Hepatocyte (in vitro differentiated cells): ENCODE measurements at regions not wholly inside any gene's neighbourhood (a gene's known extent, or its start where the extent isn't known, plus 50 kb on each side); places are given as distances from the start of the nearest gene placed in this dataset.

Source experiments
- DNase-seq: peaks from one replicate; pipeline ENCODE4 v3.0.0-alpha.2; 2016; ENCODE audit warnings: low spot score
- H2AFZ ChIP-seq: fragments of 200-600 bp; sonication (generic); 2 replicates; pipeline ENCODE4 v1.6.0; 2016; ENCODE audit warnings: antibody characterized with exemption, mild to moderate bottlenecking
- H3K27ac ChIP-seq: fragments of 200-600 bp; sonication (generic); 2 replicates; pipeline ENCODE4 v1.5.1; 2016; ENCODE audit warnings: mild to moderate bottlenecking
- H3K27me3 ChIP-seq: fragments of 200-600 bp; sonication (generic); 2 replicates; pipeline ENCODE4 v1.6.1; 2016
- H3K36me3 ChIP-seq: fragments of 200-600 bp; sonication (generic); replicated peaks from 2 replicates; pipeline ENCODE4 v1.5.1; 2016; ENCODE audit warnings: low read depth; ENCODE audit not compliant: insufficient read depth
- H3K4me1 ChIP-seq: fragments of 200-600 bp; sonication (generic); 2 replicates; pipeline ENCODE4 v1.5.1; 2016; ENCODE audit warnings: mild to moderate bottlenecking, moderate library complexity; ENCODE audit not compliant: insufficient read depth
- H3K4me2 ChIP-seq: fragments of 200-600 bp; sonication (generic); 2 replicates; pipeline ENCODE4 v1.6.0; 2016
- H3K4me3 ChIP-seq: fragments of 200-600 bp; sonication (generic); 2 replicates; pipeline ENCODE4 v1.5.1; 2016; ENCODE audit warnings: mild to moderate bottlenecking
- H3K79me2 ChIP-seq: fragments of 200-600 bp; sonication (generic); 2 replicates; pipeline ENCODE4 v1.6.0; 2017; ENCODE audit warnings: mild to moderate bottlenecking
- H3K9me2 ChIP-seq: fragments of 200-600 bp; sonication (generic); replicated peaks from 2 replicates; pipeline ENCODE4 v1.6.0; 2017; ENCODE audit warnings: mild to moderate bottlenecking; ENCODE audit not compliant: insufficient read depth
- H3K9me3 ChIP-seq: fragments of 200-600 bp; sonication (generic); 2 replicates; pipeline ENCODE4 v1.5.1; 2016; ENCODE audit warnings: low read depth, mild to moderate bottlenecking
- H4K20me1 ChIP-seq: fragments of 200-600 bp; sonication (generic); 2 replicates; pipeline ENCODE4 v1.6.0; 2016; ENCODE audit warnings: mild to moderate bottlenecking; ENCODE audit not compliant: insufficient read depth, poor library complexity, severe bottlenecking
- CTCF ChIP-seq: fragments of 200-600 bp; sonication (generic); IDR thresholded peaks from 2 replicates; pipeline ENCODE4 v1.5.1; 2016; ENCODE audit warnings: antibody characterized with exemption, mild to moderate bottlenecking; ENCODE audit not compliant: poor library complexity
- EZH2 ChIP-seq: fragments of 200-600 bp; sonication (generic); IDR thresholded peaks from 2 replicates; pipeline ENCODE4 v1.6.1; 2016; ENCODE audit warnings: antibody characterized with exemption, mild to moderate bottlenecking, borderline replicate concordance
- EZH2phosphoT487 ChIP-seq: fragments of 200-600 bp; sonication (generic); IDR thresholded peaks from one replicate; pipeline ENCODE4 v1.6.1; 2018; ENCODE audit warnings: antibody characterized with exemption, mild to moderate bottlenecking, low read depth, moderate library complexity; ENCODE audit not compliant: unreplicated experiment, severe bottlenecking
- WGBS: methylation state at CpG from one replicate; pipeline ENCODE4 v1.1.6; 2016; ENCODE audit warnings: low lambda C conversion rate; ENCODE audit errors: missing lambda C conversion rate; 5-methylcytosine and 5-hydroxymethylcytosine counted together

- H4K20me1 ChIP-seq = no peaks in the 10 kb centered on the region
- 95% methylated on average over 3 of the region's 3 CpGs for WGBS
- H3K9me2 ChIP-seq = no peaks in the 10 kb centered on the region
- no peaks in the 10 kb centered on the region for H3K79me2 ChIP-seq
- H2AFZ ChIP-seq = no peak overlapping the region
- H3K4me3 ChIP-seq = no peak overlapping the region
- H3K9me3 ChIP-seq = no peaks in the 10 kb centered on the region
- no peak for TF ChIP-seq EZH2
- TF ChIP-seq EZH2phosphoT487 = no peak
- no peak for TF ChIP-seq CTCF
- DNase-seq = no peak
- H3K4me2 ChIP-seq = no peak overlapping the region
- H3K4me1 ChIP-seq = no peaks in the 10 kb centered on the region
- H3K27ac ChIP-seq = no peak overlapping the region
- H3K27me3 ChIP-seq = no peaks in the 10 kb centered on the region
- no peaks in the 10 kb centered on the region for H3K36me3 ChIP-seq
These were observed 207.7 kb downstream of the PLOD2 start for GRCh38 chr3:145953316-145953715.

DNA sequence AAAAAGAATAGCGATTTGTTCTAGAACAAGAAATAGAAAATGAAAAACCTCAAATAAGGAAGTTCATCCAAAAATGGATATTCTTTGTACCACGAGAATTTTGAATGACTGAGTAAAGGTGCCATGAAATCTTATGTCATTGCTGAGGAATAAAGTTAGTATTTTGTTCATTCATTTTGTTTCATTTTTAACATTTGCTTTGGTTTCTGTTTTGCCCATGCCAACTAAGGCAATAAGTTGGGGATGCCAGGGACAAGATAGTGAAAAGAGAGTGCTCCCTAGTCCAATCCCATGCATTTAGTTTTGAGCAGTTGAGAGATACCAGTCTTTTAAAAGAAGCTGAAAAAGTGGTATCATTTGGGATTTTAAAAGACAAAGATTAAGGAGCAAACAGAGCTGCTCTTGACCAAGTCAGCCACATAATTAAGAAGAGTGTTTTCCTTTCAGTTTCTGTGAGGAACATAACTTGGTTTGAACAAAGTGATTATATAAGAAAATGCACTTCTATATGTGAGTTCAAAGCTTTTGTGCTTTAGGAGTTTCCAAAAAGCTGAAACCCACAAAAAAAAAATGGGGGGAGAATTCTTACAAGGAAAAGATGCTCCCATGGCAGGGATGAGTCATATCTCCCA is 201.4 kb downstream of the PLOD2 start:
- H3K36me3 ChIP-seq = no peaks in the 10 kb centered on the region
- no peaks in the 10 kb centered on the region for H3K79me2 ChIP-seq
- no peak overlapping the region for H3K4me2 ChIP-seq
- no peaks in the 10 kb centered on the region for H3K9me2 ChIP-seq
- H3K9me3 ChIP-seq = no peaks in the 10 kb centered on the region
- H2AFZ ChIP-seq = no peak overlapping the region
- H3K4me3 ChIP-seq = no peak overlapping the region
- no peak for DNase-seq
- no peak overlapping the region for H3K27ac ChIP-seq
- no peaks in the 10 kb centered on the region for H4K20me1 ChIP-seq
- WGBS = 100% methylated on average over 2 of the region's 2 CpGs
- TF ChIP-seq EZH2phosphoT487 (no peak), CTCF (no peak), EZH2 (no peak)
- H3K4me1 ChIP-seq = no peaks in the 10 kb centered on the region
- H3K27me3 ChIP-seq = no peaks in the 10 kb centered on the region

GRCh38 chr3:145963111-145963510 is 197.9 kb downstream of the PLOD2 start:
- H3K9me3 ChIP-seq = no peaks in the 10 kb centered on the region
- H3K4me3 ChIP-seq = no peak overlapping the region
- H2AFZ ChIP-seq = no peak overlapping the region
- no peaks in the 10 kb centered on the region for H3K27me3 ChIP-seq
- H3K4me1 ChIP-seq = no peaks in the 10 kb centered on the region
- H3K4me2 ChIP-seq = no peak overlapping the region
- H3K9me2 ChIP-seq = no peaks in the 10 kb centered on the region
- H3K27ac ChIP-seq = no peak overlapping the region
- TF ChIP-seq EZH2 = no peak
- TF ChIP-seq EZH2phosphoT487 = no peak
- TF ChIP-seq CTCF = no peak
- no peaks in the 10 kb centered on the region for H3K79me2 ChIP-seq
- WGBS = 71% methylated on average over 2 of the region's 2 CpGs
- no peaks in the 10 kb centered on the region for H4K20me1 ChIP-seq
- H3K36me3 ChIP-seq = no peaks in the 10 kb centered on the region
- DNase-seq = no peak

DNA sequence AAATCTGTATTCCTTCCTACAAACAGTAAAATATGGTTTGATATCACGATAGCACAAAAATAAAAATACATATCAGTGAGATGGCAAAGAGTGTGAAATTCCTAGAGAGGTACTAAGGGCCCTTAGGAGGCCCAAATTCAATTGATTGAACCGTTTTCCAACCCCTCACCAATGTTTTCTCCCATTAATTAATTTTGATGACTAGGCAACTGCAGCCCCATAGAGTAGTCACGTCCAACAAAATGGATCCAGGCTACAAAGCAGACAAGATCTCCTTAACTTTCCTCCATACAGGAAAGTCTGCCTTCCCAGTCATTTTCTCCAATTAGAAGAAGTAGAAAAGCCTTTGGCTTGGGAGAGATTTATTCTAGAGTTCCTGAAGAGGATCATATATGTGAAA is 193.9 kb downstream of the PLOD2 start:
- Histone ChIP-seq H3K79me2 (no peaks in the 10 kb centered on the region), H2AFZ (no peak overlapping the region), H3K27ac (no peak overlapping the region), H3K36me3 (no peaks in the 10 kb centered on the region), H3K27me3 (no peaks in the 10 kb centered on the region), H3K4me1 (no peaks in the 10 kb centered on the region), H3K4me3 (no peak overlapping the region), H3K9me2 (no peaks in the 10 kb centered on the region), H4K20me1 (no peaks in the 10 kb centered on the region), H3K9me3 (no peaks in the 10 kb centered on the region), H3K4me2 (no peak overlapping the region)
- DNase-seq = no peak
- 88% methylated on average over 3 of the region's 3 CpGs for WGBS
- TF ChIP-seq EZH2phosphoT487 = no peak
- no peak for TF ChIP-seq CTCF
